GM04504 (cell line): ENCODE measurements at regions not wholly inside any gene's neighbourhood (a gene's known extent, or its start where the extent isn't known, plus 50 kb on each side); places are given as distances from the start of the nearest gene placed in this dataset.
A peak's percentile ranks its signal among the peaks of the same experiment; 100 is the strongest.

Source experiments
- DNase-seq: peaks from one replicate; pipeline ENCODE4 v3.0.0-alpha.2; 2012; ENCODE audit warnings: low read depth

GRCh38 chr3:13227315-13228165, 154.3 kb upstream of the IQSEC1 start:
- DNase-seq: no peak

- no peak for DNase-seq
These were observed 151.7 kb upstream of the IQSEC1 start for GRCh38 chr3:13224967-13225366.

GRCh38 chr3:13223574-13224237, 150.5 kb upstream of the IQSEC1 start:
- DNase-seq: no peak

- no peak for DNase-seq
These were observed 149.8 kb upstream of the IQSEC1 start for GRCh38 chr3:13222891-13223573.

- DNase-seq: no peak
These were observed 148.9 kb upstream of the IQSEC1 start for GRCh38 chr3:13222131-13222530.

- no peak for DNase-seq
These were observed 148.3 kb upstream of the IQSEC1 start for GRCh38 chr3:13221491-13222061.

GRCh38 chr3:13220991-13221390, 147.8 kb upstream of the IQSEC1 start:
- no peak for DNase-seq

- DNase-seq: no peak
These were observed 146.7 kb upstream of the IQSEC1 start for GRCh38 chr3:13219902-13220296.

- no peak for DNase-seq
These were observed 146.1 kb upstream of the IQSEC1 start for GRCh38 chr3:13219077-13219901.

- DNase-seq: no peak
These were observed 145.3 kb upstream of the IQSEC1 start for GRCh38 chr3:13218541-13218908.

GRCh38 chr3:13217736-13218540, 144.7 kb upstream of the IQSEC1 start:
- no peak for DNase-seq

GRCh38 chr3:13217253-13217652, 144.0 kb upstream of the IQSEC1 start:
- no peak for DNase-seq

GRCh38 chr3:13215940-13216546, 142.8 kb upstream of the IQSEC1 start:
- peak; percentile 28 for DNase-seq

GRCh38 chr3:13214847-13215472, 141.7 kb upstream of the IQSEC1 start:
- DNase-seq: no peak

GRCh38 chr3:13213911-13214846, 140.9 kb upstream of the IQSEC1 start:
- DNase-seq: no peak

GRCh38 chr3:13213490-13213889, 140.3 kb upstream of the IQSEC1 start:
- DNase-seq: no peak

- DNase-seq: no peak
These were observed 138.5 kb upstream of the IQSEC1 start for GRCh38 chr3:13211605-13212210.

GRCh38 chr3:13210221-13210975, 137.2 kb upstream of the IQSEC1 start:
- DNase-seq: no peak
